HG02884 (cell line): ENCODE measurements at regions not wholly inside any gene's neighbourhood (a gene's known extent, or its start where the extent isn't known, plus 50 kb on each side); places are given as distances from the start of the nearest gene placed in this dataset.

ENCODE experiments used
- ATAC-seq: cut with Tn5 transposase; IDR thresholded peaks from one replicate; pipeline ENCODE4 v1.9.1; 2021; ENCODE audit warnings: mild to moderate bottlenecking, moderate library complexity; ENCODE audit not compliant: unreplicated experiment

GRCh38 chr2:76461431-76461830 lies 750.7 kb upstream of the GCFC2 start:
- no peak for ATAC-seq

- no peak for ATAC-seq
These were observed 745.2 kb upstream of the GCFC2 start for GRCh38 chr2:76455910-76456309.

GRCh38 chr2:76450024-76450475 lies 739.3 kb upstream of the GCFC2 start:
- peak; percentile 57 for ATAC-seq

GRCh38 chr2:76448956-76449355 lies 738.2 kb upstream of the GCFC2 start:
- ATAC-seq, result no peak

GRCh38 chr2:76447294-76447693 lies 736.6 kb upstream of the GCFC2 start:
- no peak for ATAC-seq

GRCh38 chr2:76446872-76447271 lies 736.2 kb upstream of the GCFC2 start:
- no peak for ATAC-seq

GRCh38 chr2:76445880-76446279 lies 735.2 kb upstream of the GCFC2 start:
- ATAC-seq, result no peak

- no peak for ATAC-seq
These were observed 734.0 kb upstream of the GCFC2 start for GRCh38 chr2:76444732-76445131.

- no peak for ATAC-seq
These were observed 726.8 kb upstream of the GCFC2 start for GRCh38 chr2:76437564-76437963.

GRCh38 chr2:76429374-76429773 lies 718.7 kb upstream of the GCFC2 start:
- no peak for ATAC-seq

- ATAC-seq, result no peak
These were observed 716.7 kb upstream of the GCFC2 start for GRCh38 chr2:76427452-76427851.

GRCh38 chr2:76415821-76416220 lies 705.1 kb upstream of the GCFC2 start:
- ATAC-seq, result peak; percentile 69

- ATAC-seq, result no peak
These were observed 702.7 kb upstream of the GCFC2 start for GRCh38 chr2:76413436-76413835.

GRCh38 chr2:76406134-76406855 lies 695.6 kb upstream of the GCFC2 start:
- no peak for ATAC-seq

- no peak for ATAC-seq
These were observed 682.6 kb upstream of the GCFC2 start for GRCh38 chr2:76393356-76393755.

- ATAC-seq, result no peak
These were observed 681.0 kb upstream of the GCFC2 start for GRCh38 chr2:76391678-76392077.

- ATAC-seq, result no peak
These were observed 676.6 kb upstream of the GCFC2 start for GRCh38 chr2:76387294-76387693.

- no peak for ATAC-seq
These were observed 675.2 kb upstream of the GCFC2 start for GRCh38 chr2:76385943-76386342.

GRCh38 chr2:76381624-76382023 lies 670.9 kb upstream of the GCFC2 start:
- ATAC-seq, result no peak

- no peak for ATAC-seq
These were observed 667.4 kb upstream of the GCFC2 start for GRCh38 chr2:76378140-76378539.

GRCh38 chr2:76341439-76341838 lies 630.7 kb upstream of the GCFC2 start:
- no peak for ATAC-seq

- ATAC-seq, result no peak
These were observed 622.2 kb upstream of the GCFC2 start for GRCh38 chr2:76332871-76333270.

- no peak for ATAC-seq
These were observed 620.1 kb upstream of the GCFC2 start for GRCh38 chr2:76330865-76331264.
